ENCODE measurements at regions not wholly inside any gene's neighbourhood (a gene's known extent, or its start where the extent isn't known, plus 50 kb on each side); places are given as distances from the start of the nearest gene placed in this dataset.

GRCh38 chr2:67896476-67896875 lies 166.3 kb downstream of the C1D start:
- H3K27me3 ChIP-seq (ENCODE audit: control insufficient read depth in 4 of 4, insufficient read depth in 4 of 4, low read length in 3 of 4): no peaks in the 10 kb centered on the region
- no peaks in the 10 kb centered on the region for H3K36me3 ChIP-seq (ENCODE audit: control insufficient read depth in 4 of 4, insufficient read depth in 3 of 4, low read depth in 1 of 4, low read length in 3 of 4)
- WGBS: 64% methylated on average over 2 of the region's 2 CpGs
- no peak overlapping the region for H3K9ac ChIP-seq (ENCODE audit: low read depth in 1 of 2, low read length in 2 of 2)
- TF ChIP-seq FOXA2 (IDR thresholded peaks at IDR 0.05) (no peak), YY1 (IDR thresholded peaks at IDR 0.05) (no peak), HNF4G (IDR thresholded peaks at IDR 0.05) (no peak), RXRA (IDR thresholded peaks at IDR 0.05) (no peak), HNF4A (conservative IDR thresholded peaks at IDR 0.05) (no peak), CTCF (IDR thresholded peaks at IDR 0.05; ENCODE audit: low read depth, low read length, missing input control) (no peak), GABPA (IDR thresholded peaks at IDR 0.05 in 1 of 2, conservative IDR thresholded peaks at IDR 0.05 in 1 of 2) (no peak), NR2F2 (IDR thresholded peaks at IDR 0.05) (no peak), ZBTB33 (IDR thresholded peaks at IDR 0.05) (no peak), TAF1 (conservative IDR thresholded peaks at IDR 0.05) (no peak), ATF3 (IDR thresholded peaks at IDR 0.05) (no peak), FOXA1 (IDR thresholded peaks at IDR 0.05) (no peak), EGR1 (IDR thresholded peaks at IDR 0.05; ENCODE audit: low read depth in 2 of 2) (no peak), SP1 (IDR thresholded peaks at IDR 0.05) (no peak)
- no peak overlapping the region for H3K4me3 ChIP-seq (ENCODE audit: low read depth in 1 of 3, low read length in 3 of 3)
- H3K4me1 ChIP-seq (ENCODE audit: control insufficient read depth in 4 of 4, insufficient read depth in 4 of 4, low read length in 3 of 4): no peaks in the 10 kb centered on the region
- no peak for DNase-seq (ENCODE audit: low spot score)
- H3K9me3 ChIP-seq (ENCODE audit: control insufficient read depth in 4 of 4, low read length in 3 of 4): peaks cover 0 to 2% (median 0%) of the 10 kb centered on the region in 4 donors
- no peak overlapping the region for H3K27ac ChIP-seq (ENCODE audit: low read depth in 1 of 2, low read length in 2 of 2)

GRCh38 chr2:67898595-67898994 lies 164.2 kb downstream of the C1D start:
- no peak for DNase-seq (ENCODE audit: low spot score)
- TF ChIP-seq EGR1 (IDR thresholded peaks at IDR 0.05; ENCODE audit: low read depth in 2 of 2): no peak
- TF ChIP-seq FOXA1 (IDR thresholded peaks at IDR 0.05): no peak
- no peak for TF ChIP-seq MAX (IDR thresholded peaks at IDR 0.05)
- TF ChIP-seq NR2F2 (IDR thresholded peaks at IDR 0.05): no peak
- TF ChIP-seq ZBTB33 (IDR thresholded peaks at IDR 0.05): no peak
- no peak for TF ChIP-seq HNF4A (conservative IDR thresholded peaks at IDR 0.05)
- TF ChIP-seq FOXA2 (IDR thresholded peaks at IDR 0.05): no peak
- TF ChIP-seq HNF4G (IDR thresholded peaks at IDR 0.05): no peak
- TF ChIP-seq CTCF (IDR thresholded peaks at IDR 0.05; ENCODE audit: low read depth, low read length, missing input control): no peak
- no peak for TF ChIP-seq RXRA (IDR thresholded peaks at IDR 0.05)
- TF ChIP-seq RAD21 (IDR thresholded peaks at IDR 0.05): no peak
- no peak for TF ChIP-seq JUND (IDR thresholded peaks at IDR 0.05)
- TF ChIP-seq SP1 (IDR thresholded peaks at IDR 0.05): no peak
- TF ChIP-seq TAF1 (conservative IDR thresholded peaks at IDR 0.05): no peak
- no peak for TF ChIP-seq REST (IDR thresholded peaks at IDR 0.05)
- no peak for TF ChIP-seq GABPA (IDR thresholded peaks at IDR 0.05 in 1 of 2, conservative IDR thresholded peaks at IDR 0.05 in 1 of 2)
- no peak for TF ChIP-seq YY1 (IDR thresholded peaks at IDR 0.05)
- no peak for TF ChIP-seq ATF3 (IDR thresholded peaks at IDR 0.05)
- Histone ChIP-seq H3K4me3 (ENCODE audit: low read depth in 1 of 3, low read length in 3 of 3) (no peak overlapping the region), H3K27ac (ENCODE audit: low read depth in 1 of 2, low read length in 2 of 2) (no peak overlapping the region), H3K36me3 (ENCODE audit: control insufficient read depth in 4 of 4, insufficient read depth in 3 of 4, low read depth in 1 of 4, low read length in 3 of 4) (no peaks in the 10 kb centered on the region), H3K27me3 (ENCODE audit: control insufficient read depth in 4 of 4, insufficient read depth in 4 of 4, low read length in 3 of 4) (peaks cover 0 to 2% (median 0%) of the 10 kb centered on the region in 4 donors), H3K9ac (ENCODE audit: low read depth in 1 of 2, low read length in 2 of 2) (no peak overlapping the region), H3K4me1 (ENCODE audit: control insufficient read depth in 4 of 4, insufficient read depth in 4 of 4, low read length in 3 of 4) (no peaks in the 10 kb centered on the region), H3K9me3 (ENCODE audit: control insufficient read depth in 4 of 4, low read length in 3 of 4) (peaks cover 0 to 2% (median 0%) of the 10 kb centered on the region in 4 donors)
- 73% methylated on average over 4 of the region's 4 CpGs for WGBS
